Liver (tissue), 7 donors: ENCODE measurements at regions not wholly inside any gene's neighbourhood (a gene's known extent, or its start where the extent isn't known, plus 50 kb on each side); places are given as distances from the start of the nearest gene placed in this dataset.

Experiments
- DNase-seq: peaks from one replicate; pipeline ENCODE4 v3.0.0-alpha.2; 2017; ENCODE audit warnings: low spot score
- H3K27ac ChIP-seq, 2 donors: one replicate each; pipeline ENCODE4 v1.7.0; 2013; ENCODE audit warnings: inconsistent platforms in 2 of 2, low read length in 2 of 2, control low read depth in 1 of 2, low read depth in 1 of 2, mild to moderate bottlenecking in 1 of 2
- H3K27me3 ChIP-seq, 4 donors: one replicate each; pipeline versions ENCODE4 v1.6.1 to v1.7.0; 2013; ENCODE audit warnings: low read length in 3 of 4, inconsistent platforms in 1 of 4, mild to moderate bottlenecking in 1 of 4, moderate library complexity in 1 of 4; ENCODE audit not compliant: control insufficient read depth in 4 of 4, insufficient read depth in 4 of 4
- H3K36me3 ChIP-seq, 4 donors: one replicate each; pipeline versions ENCODE4 v1.6.1 to v1.7.0; 2013; ENCODE audit warnings: low read length in 3 of 4, mild to moderate bottlenecking in 3 of 4, low read depth in 1 of 4, moderate library complexity in 1 of 4; ENCODE audit not compliant: control insufficient read depth in 4 of 4, insufficient read depth in 3 of 4
- H3K4me1 ChIP-seq, 4 donors: one replicate each; pipeline versions ENCODE4 v1.6.1 to v1.7.0; 2013; ENCODE audit warnings: low read length in 3 of 4, mild to moderate bottlenecking in 3 of 4, moderate library complexity in 1 of 4; ENCODE audit not compliant: control insufficient read depth in 4 of 4, insufficient read depth in 4 of 4
- H3K4me3 ChIP-seq, 3 donors: one replicate each; pipeline versions ENCODE4 v1.6.1 to v1.7.0; 2013; ENCODE audit warnings: low read length in 3 of 3, control low read depth in 1 of 3, low read depth in 1 of 3, mild to moderate bottlenecking in 1 of 3
- H3K9ac ChIP-seq, 2 donors: one replicate each; pipeline ENCODE4 v1.7.0; 2013; ENCODE audit warnings: low read length in 2 of 2, mild to moderate bottlenecking in 2 of 2, moderate library complexity in 2 of 2, control low read depth in 1 of 2, low read depth in 1 of 2
- H3K9me3 ChIP-seq, 4 donors: one replicate each; pipeline versions ENCODE4 v1.6.1 to v1.7.0; 2013; ENCODE audit warnings: low read length in 3 of 4; ENCODE audit not compliant: control insufficient read depth in 4 of 4
- ATF3 ChIP-seq: IDR thresholded peaks from 2 replicates; pipeline ENCODE4 v1.6.1; 2016; ENCODE audit warnings: antibody characterized with exemption
- CTCF ChIP-seq: fragments of 150-350 bp; IDR thresholded peaks from 2 replicates; pipeline ENCODE4 v1.5.1; 2017; ENCODE audit warnings: improper control_type of control experiment, low read depth, low read length; ENCODE audit not compliant: missing input control
- EGR1 ChIP-seq, 2 donors: IDR thresholded peaks; 2 replicates each; pipeline ENCODE4 v1.6.1; 2016 to 2018; ENCODE audit warnings: antibody characterized with exemption in 2 of 2, low read depth in 2 of 2
- FOXA1 ChIP-seq: IDR thresholded peaks from 2 replicates; pipeline ENCODE4 v1.6.1; 2016; ENCODE audit warnings: antibody characterized with exemption
- FOXA2 ChIP-seq: IDR thresholded peaks from 2 replicates; pipeline ENCODE4 v1.6.1; 2016; ENCODE audit warnings: antibody characterized with exemption
- GABPA ChIP-seq, 2 donors: IDR thresholded peaks in 1 of 2; conservative IDR thresholded peaks in 1 of 2; 2 replicates each; pipeline ENCODE4 v1.6.1; 2016; ENCODE audit warnings: antibody characterized with exemption in 2 of 2, mild to moderate bottlenecking in 1 of 2, moderate library complexity in 1 of 2
- HNF4A ChIP-seq, 2 donors: conservative IDR thresholded peaks; 2 replicates each; pipeline ENCODE4 v1.6.1; 2016; ENCODE audit warnings: antibody characterized with exemption in 2 of 2, mild to moderate bottlenecking in 2 of 2
- HNF4G ChIP-seq: IDR thresholded peaks from 2 replicates; pipeline ENCODE4 v1.6.1; 2016; ENCODE audit warnings: antibody characterized with exemption
- JUND ChIP-seq, 2 donors: IDR thresholded peaks; 2 replicates each; pipeline ENCODE4 v1.6.1; 2016; ENCODE audit warnings: antibody characterized with exemption in 2 of 2
- MAX ChIP-seq: IDR thresholded peaks from 2 replicates; pipeline ENCODE4 v1.6.1; 2016; ENCODE audit warnings: antibody characterized with exemption
- NR2F2 ChIP-seq: IDR thresholded peaks from 2 replicates; pipeline ENCODE4 v1.6.1; 2016; ENCODE audit warnings: antibody characterized with exemption
- RAD21 ChIP-seq, 2 donors: IDR thresholded peaks; 2 replicates each; pipeline ENCODE4 v1.6.1; 2016; ENCODE audit warnings: antibody characterized with exemption in 2 of 2, mild to moderate bottlenecking in 2 of 2
- REST ChIP-seq: IDR thresholded peaks from 2 replicates; pipeline ENCODE4 v1.6.1; 2016; ENCODE audit warnings: antibody characterized with exemption, mild to moderate bottlenecking
- RXRA ChIP-seq, 2 donors: IDR thresholded peaks; 2 replicates each; pipeline ENCODE4 v1.6.1; 2017 to 2018; ENCODE audit warnings: antibody characterized with exemption in 2 of 2, mild to moderate bottlenecking in 1 of 2
- SP1 ChIP-seq: IDR thresholded peaks from 2 replicates; pipeline ENCODE4 v1.6.1; 2018; ENCODE audit warnings: antibody characterized with exemption, mild to moderate bottlenecking
- TAF1 ChIP-seq: conservative IDR thresholded peaks from 2 replicates; pipeline ENCODE4 v1.6.1; 2016; ENCODE audit warnings: antibody characterized with exemption, mild to moderate bottlenecking
- YY1 ChIP-seq: IDR thresholded peaks from 2 replicates; pipeline ENCODE4 v1.6.1; 2016; ENCODE audit warnings: antibody characterized with exemption, mild to moderate bottlenecking
- ZBTB33 ChIP-seq: IDR thresholded peaks from 2 replicates; pipeline ENCODE4 v1.6.1; 2016; ENCODE audit warnings: antibody characterized with exemption
- donor health status: healthy.
- donor health status: healthy.
- donor health status: healthy.
- donor health status: healthy.

GRCh38 chrY:14277029-14277428, 221.0 kb downstream of the VCY1B start:
- DNase-seq: no peak
- TF ChIP-seq RXRA (IDR thresholded peaks at IDR 0.05) (no peak), HNF4A (conservative IDR thresholded peaks at IDR 0.05) (no peak), JUND (IDR thresholded peaks at IDR 0.05) (no peak), TAF1 (no peak), HNF4G (no peak), REST (no peak), NR2F2 (no peak), FOXA2 (no peak), RAD21 (IDR thresholded peaks at IDR 0.05) (no peak), GABPA (IDR thresholded peaks at IDR 0.05 in 1 of 2, conservative IDR thresholded peaks at IDR 0.05 in 1 of 2) (no peak), ZBTB33 (no peak), FOXA1 (no peak), EGR1 (IDR thresholded peaks at IDR 0.05; ENCODE audit: low read depth in 2 of 2) (no peak), ATF3 (no peak), CTCF (no peak), MAX (no peak), YY1 (no peak), SP1 (no peak)
- H3K9me3 ChIP-seq: no peaks in the 10 kb centered on the region
- H3K27ac ChIP-seq: no peak overlapping the region
- H3K4me1 ChIP-seq: no peaks in the 10 kb centered on the region
- H3K36me3 ChIP-seq: no peaks in the 10 kb centered on the region
- H3K4me3 ChIP-seq: no peak overlapping the region
- no peak overlapping the region for H3K9ac ChIP-seq
- H3K27me3 ChIP-seq: no peaks in the 10 kb centered on the region
